MM.1S (cell line): ENCODE measurements at regions not wholly inside any gene's neighbourhood (a gene's known extent, or its start where the extent isn't known, plus 50 kb on each side); places are given as distances from the start of the nearest gene placed in this dataset.

ENCODE experiments used
- CTCF ChIP-seq: fragments of 300-600 bp; sonication (generic); IDR thresholded peaks from 2 replicates; pipeline ENCODE4 v1.5.1; 2016; ENCODE audit warnings: antibody characterized with exemption, low read length, mixed read lengths
- EZH2phosphoT487 ChIP-seq: fragments of 300-600 bp; sonication (generic); IDR thresholded peaks from 2 replicates; pipeline ENCODE4 v1.6.1; 2018; ENCODE audit warnings: antibody characterized with exemption, low read length

- no peak for TF ChIP-seq CTCF
- no peak for TF ChIP-seq EZH2phosphoT487
Observed at GRCh38 chr5:125152044-125152443, 405.6 kb upstream of the ZNF608 start.
